IMR-90 (cell line): ENCODE measurements at regions not wholly inside any gene's neighbourhood (a gene's known extent, or its start where the extent isn't known, plus 50 kb on each side); places are given as distances from the start of the nearest gene placed in this dataset.

Experiments
- ATAC-seq: fragments of 200-7000 bp; cut with Tn5 transposase; 2 replicates; pipeline ENCODE4 v1.9.1; 2020; ENCODE audit warnings: low read depth, mild to moderate bottlenecking, moderate library complexity
- BruUV-seq: library from RNA; stranded (reverse); fragments of 400-500 nt; replicated peaks from 2 replicates; lab custom pipeline; 2021; lab: Mats Ljungman, UMichigan
- CTCF ChIA-PET: fragments of 300-600 bp; formaldehyde crosslinking; extraction: SDS; loops from one replicate; lab custom pipeline; 2021; ENCODE audit warnings: antibody characterized with exemption; lab: Yijun Ruan, JAX
- POLR2A ChIA-PET: fragments of 300-600 bp; sonication (Branson Sonifier 250); formaldehyde crosslinking; loops from one replicate; lab custom pipeline; 2022; ENCODE audit warnings: antibody characterized with exemption; ENCODE audit not compliant: unreplicated experiment; lab: Charles Lee
- DNase-seq: peaks from one replicate; pipeline ENCODE4 v3.0.0; 2013
- H2AFZ ChIP-seq: replicated peaks from 2 replicates; pipeline ENCODE3; 2013; ENCODE audit warnings: low read length, mild to moderate bottlenecking; ENCODE audit not compliant: poor library complexity
- H2AK5ac ChIP-seq: 2 replicates; pipeline ENCODE4 v1.6.1; 2013; ENCODE audit warnings: low read depth, low read length, inconsistent platforms
- H2AK9ac ChIP-seq: replicated peaks from 2 replicates; pipeline ENCODE3; 2013; ENCODE audit warnings: mild to moderate bottlenecking, low read depth, low read length, moderate library complexity; ENCODE audit not compliant: poor library complexity
- H2BK120ac ChIP-seq: 2 replicates; pipeline ENCODE4 v1.6.1; 2013; ENCODE audit warnings: low read depth, low read length, inconsistent platforms
- H2BK15ac ChIP-seq: 3 replicates; pipeline ENCODE4 v1.6.1; 2013; ENCODE audit warnings: low read depth, low read length, inconsistent platforms
- H2BK20ac ChIP-seq: 2 replicates; pipeline ENCODE4 v1.6.1; 2013; ENCODE audit warnings: low read depth, mild to moderate bottlenecking, inconsistent platforms, low read length, moderate library complexity
- H2BK5ac ChIP-seq: 2 replicates; pipeline ENCODE4 v1.6.1; 2013; ENCODE audit warnings: mild to moderate bottlenecking, low read depth, low read length, inconsistent platforms; ENCODE audit not compliant: poor library complexity, severe bottlenecking
- H3K14ac ChIP-seq: replicated peaks from 2 replicates; pipeline ENCODE4 v1.6.1; 2013; ENCODE audit warnings: low read depth, low read length, inconsistent platforms
- H3K18ac ChIP-seq: 2 replicates; pipeline ENCODE4 v1.6.1; 2013; ENCODE audit warnings: low read depth, low read length, control low read depth
- H3K23ac ChIP-seq: 2 replicates; pipeline ENCODE4 v1.6.1; 2013; ENCODE audit warnings: low read depth, low read length, inconsistent platforms
- H3K27ac ChIP-seq: 2 replicates; pipeline ENCODE4 v1.5.1; 2013; ENCODE audit warnings: mild to moderate bottlenecking, control low read depth, low read length; ENCODE audit not compliant: insufficient read depth
- H3K27me3 ChIP-seq: 2 replicates; pipeline ENCODE4 v1.6.1; 2013; ENCODE audit warnings: low read length; ENCODE audit not compliant: control insufficient read depth, insufficient read depth
- H3K36me3 ChIP-seq: 2 replicates; pipeline ENCODE4 v1.6.1; 2013; ENCODE audit warnings: low read length, mixed read lengths; ENCODE audit not compliant: control insufficient read depth, insufficient read depth
- H3K4ac ChIP-seq: 2 replicates; pipeline ENCODE4 v1.6.1; 2013; ENCODE audit warnings: low read depth, low read length, inconsistent platforms
- H3K4me1 ChIP-seq: 2 replicates; pipeline ENCODE4 v1.6.1; 2013; ENCODE audit warnings: low read length, mixed read lengths; ENCODE audit not compliant: control insufficient read depth, insufficient read depth
- H3K4me2 ChIP-seq: 2 replicates; pipeline ENCODE4 v1.6.1; 2013; ENCODE audit warnings: low read depth, mild to moderate bottlenecking, control low read depth, low read length, moderate library complexity
- H3K4me3 ChIP-seq: 2 replicates; pipeline ENCODE4 v1.5.1; 2013; ENCODE audit warnings: low read depth, mild to moderate bottlenecking, control low read depth, low read length, moderate library complexity; ENCODE audit not compliant: insufficient read depth
- H3K56ac ChIP-seq: 2 replicates; pipeline ENCODE4 v1.6.1; 2013; ENCODE audit warnings: low read length, inconsistent platforms; ENCODE audit not compliant: insufficient read depth; ENCODE audit errors: extremely low read depth
- H3K79me1 ChIP-seq, 2 experiments: 2 replicates each; pipeline ENCODE4 v1.6.1; 2013; ENCODE audit warnings: low read length in 2 of 2, inconsistent platforms in 1 of 2, low read depth in 1 of 2
- H3K9ac ChIP-seq: 2 replicates; pipeline ENCODE4 v1.6.1; 2013; ENCODE audit warnings: low read depth, low read length, control low read depth
- H3K9me1 ChIP-seq: 2 replicates; pipeline ENCODE4 v1.6.1; 2013; ENCODE audit warnings: low read length, inconsistent platforms; ENCODE audit not compliant: insufficient read depth
- H3K9me3 ChIP-seq: 2 replicates; pipeline ENCODE4 v1.6.1; 2013; ENCODE audit warnings: low read length; ENCODE audit not compliant: control insufficient read depth, insufficient read depth
- H4K20me1 ChIP-seq: 2 replicates; pipeline ENCODE4 v1.6.1; 2013; ENCODE audit warnings: low read length, inconsistent platforms; ENCODE audit not compliant: insufficient read depth
- H4K5ac ChIP-seq: 2 replicates; pipeline ENCODE4 v1.6.1; 2013; ENCODE audit warnings: mild to moderate bottlenecking, low read depth, low read length, control low read depth
- H4K8ac ChIP-seq, 2 experiments: 2 replicates each; pipeline ENCODE4 v1.6.1; 2013; ENCODE audit warnings: low read depth in 2 of 2, low read length in 2 of 2, control low read depth in 1 of 2, inconsistent platforms in 1 of 2
- H4K91ac ChIP-seq: 2 replicates; pipeline ENCODE4 v1.6.1; 2013; ENCODE audit warnings: low read depth, low read length, inconsistent platforms; ENCODE audit not compliant: insufficient read depth
- POLR2A ChIP-seq: IDR thresholded peaks from 2 replicates; pipeline ENCODE4 v1.6.1; 2012; ENCODE audit warnings: mild to moderate bottlenecking, low read depth, low read length
- RAD21 ChIP-seq: IDR thresholded peaks from 2 replicates; pipeline ENCODE4 v1.6.1; 2012; ENCODE audit warnings: low read length, improper control_type of control experiment
- RCOR1 ChIP-seq: IDR thresholded peaks from 2 replicates; pipeline ENCODE4 v1.6.1; 2012; ENCODE audit warnings: mild to moderate bottlenecking, low read length, improper control_type of control experiment; ENCODE audit not compliant: insufficient replicate concordance
- SMC3 ChIP-seq: fragments of 150-350 bp; IDR thresholded peaks from 2 replicates; pipeline ENCODE4 v1.6.1; 2016; ENCODE audit warnings: low read depth, mild to moderate bottlenecking, antibody characterized with exemption, low read length, moderate library complexity
- WGBS, 2 experiments: methylation state at CpG; one replicate each; pipeline versions ENCODE4 v1.1.5 to v1.1.7; 2013; ENCODE audit warnings: missing lambda C conversion rate in 2 of 2; ENCODE audit not compliant: insufficient read length in 1 of 2; ENCODE audit errors: extremely low coverage in 2 of 2; 5-methylcytosine and 5-hydroxymethylcytosine counted together
- dilution Hi-C: fragments of 300-500 bp; cut with HindIII; formaldehyde crosslinking; loops from one replicate; pipeline ENCODE4 v1.14.3; 2018; ENCODE audit warnings: low sequenced_read_pairs; ENCODE audit not compliant: unreplicated experiment
- in situ Hi-C: fragments of 300-500 bp; cut with MboI; formaldehyde crosslinking; loops from 3 replicates; pipeline ENCODE4 v1.14.3; 2019; ENCODE audit warnings: low sequenced_read_pairs, inconsistent platforms, mixed read lengths
- intact Hi-C: fragments of 100-400 bp; cut with micrococcal nuclease; formaldehyde crosslinking; loops from 2 replicates; pipeline ENCODE4 v1.10.0; 2022

- 0 out of 2 replicates have a peak, but pooled peaks cover 4% of the 10 kb centered on the region for H3K9me1 ChIP-seq
- H4K91ac ChIP-seq, result no peak overlapping the region
- WGBS, 2 experiments, result 81% methylated on average over 5 of the region's 25 CpGs; no CpG with 5 or more reads in 1 of the 2 experiments
- no peak overlapping the region; the same call in 1 of the 2 replicates for H3K4ac ChIP-seq
- no peak overlapping the region for H3K56ac ChIP-seq
- H4K20me1 ChIP-seq, result no peaks in the 10 kb centered on the region
- no peaks in the 10 kb centered on the region for H3K9me3 ChIP-seq
- ChIA-PET CTCF (no interaction called here), POLR2A (no interaction called here)
- H2BK5ac ChIP-seq, result no peak overlapping the region
- H3K18ac ChIP-seq, result no peak overlapping the region
- H3K27ac ChIP-seq, result no peak overlapping the region
- no peak overlapping the region for H2BK15ac ChIP-seq
- H3K4me1 ChIP-seq, result peaks cover 3% of the 10 kb centered on the region
- H3K79me1 ChIP-seq, result no peaks in the 10 kb centered on the region
- no peaks in the 10 kb centered on the region for H3K36me3 ChIP-seq
- dilution Hi-C loops (no loop called here), intact Hi-C loops (no loop called here), in situ Hi-C loops (no loop called here)
- no peak overlapping the region for H3K9ac ChIP-seq
- ATAC-seq, result no peak
- no peak overlapping the region for H4K8ac ChIP-seq
- no peak for DNase-seq
- no peak overlapping the region for H3K4me2 ChIP-seq
- 0 out of 2 replicates have a peak overlapping the region, but pooled peaks have one; percentile 18 for H2BK20ac ChIP-seq
- H3K27me3 ChIP-seq, result peaks cover 24% of the 10 kb centered on the region; the same call in 1 of the 2 replicates
- no peak overlapping the region for H3K23ac ChIP-seq
- no peak overlapping the region for H3K14ac ChIP-seq
- H2AK9ac ChIP-seq, result no peak overlapping the region
- no peak overlapping the region for H3K4me3 ChIP-seq
- TF ChIP-seq RCOR1, result no peak
- TF ChIP-seq POLR2A, result no peak
- no peak for TF ChIP-seq RAD21
- no peak for TF ChIP-seq SMC3
- no peak overlapping the region for H2AFZ ChIP-seq
- no TSS peak for BruUV-seq
- H2AK5ac ChIP-seq, result no peak overlapping the region
- H4K5ac ChIP-seq, result no peak overlapping the region
- H2BK120ac ChIP-seq, result no peak overlapping the region
Observed at GRCh38 chr6:43891072-43891870, 121.3 kb downstream of the VEGFA start.
